ENCODE measurements at regions not wholly inside any gene's neighbourhood (a gene's known extent, or its start where the extent isn't known, plus 50 kb on each side); places are given as distances from the start of the nearest gene placed in this dataset.

DNA sequence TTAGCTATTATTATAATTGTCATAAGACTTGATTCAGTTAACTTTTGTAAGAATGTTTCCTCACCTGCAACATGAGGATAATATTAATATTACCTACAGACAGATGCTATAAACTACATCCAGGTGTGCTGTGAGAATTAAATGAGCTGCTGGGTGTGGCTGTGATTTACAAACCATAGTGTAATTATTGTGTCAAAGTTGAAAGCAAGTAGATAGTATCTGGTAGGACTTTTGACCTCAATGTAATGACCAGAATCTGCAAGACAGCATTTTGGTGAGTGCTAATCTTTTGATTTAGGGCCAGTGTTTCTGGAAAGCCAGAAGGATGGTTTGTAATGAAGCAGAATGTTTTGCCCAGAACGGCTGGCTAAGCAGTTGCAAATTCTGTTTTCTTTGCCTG lies 162.5 kb downstream of the TRMT11 start:
- no peak for DNase-seq (ENCODE audit: low spot score)

DNA sequence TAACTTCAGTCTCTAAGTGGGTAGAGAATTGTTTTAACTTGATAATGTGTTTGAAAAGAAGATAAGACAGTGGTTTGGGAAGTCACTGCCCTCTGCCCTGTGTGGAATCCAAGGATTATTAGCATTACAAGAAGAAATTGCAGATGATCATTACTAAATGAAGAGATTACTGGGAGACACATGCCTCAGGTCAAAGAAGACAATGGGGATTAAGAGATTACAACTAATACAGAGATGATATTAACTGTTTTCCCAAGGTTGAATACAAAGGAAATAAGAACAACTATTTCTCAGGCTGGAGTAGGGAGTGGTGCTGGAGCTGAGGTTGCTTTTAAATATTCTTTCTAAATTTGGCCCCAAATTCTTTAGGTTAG lies 166.0 kb downstream of the TRMT11 start:
- no peak for DNase-seq (ENCODE audit: low spot score)

DNA sequence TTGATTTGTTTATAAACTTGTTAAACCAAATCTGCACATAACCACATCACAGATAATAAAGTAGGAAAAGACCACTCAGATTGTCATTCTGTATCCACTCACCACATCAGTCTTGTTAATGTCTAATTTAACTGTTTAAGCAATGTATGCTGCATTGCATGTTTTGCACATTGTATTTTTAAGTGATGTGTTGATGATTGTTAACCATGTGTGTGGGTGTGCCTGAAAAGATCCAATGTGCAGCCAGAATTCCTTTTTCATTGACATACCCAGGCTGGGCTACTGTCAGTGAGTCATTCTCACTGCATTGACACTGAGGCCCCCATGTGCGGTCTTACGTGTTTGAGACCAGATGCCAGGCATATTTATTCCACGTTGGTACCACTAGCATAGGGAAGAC lies 167.3 kb downstream of the TRMT11 start:
- no peak for DNase-seq (ENCODE audit: low spot score)

DNA sequence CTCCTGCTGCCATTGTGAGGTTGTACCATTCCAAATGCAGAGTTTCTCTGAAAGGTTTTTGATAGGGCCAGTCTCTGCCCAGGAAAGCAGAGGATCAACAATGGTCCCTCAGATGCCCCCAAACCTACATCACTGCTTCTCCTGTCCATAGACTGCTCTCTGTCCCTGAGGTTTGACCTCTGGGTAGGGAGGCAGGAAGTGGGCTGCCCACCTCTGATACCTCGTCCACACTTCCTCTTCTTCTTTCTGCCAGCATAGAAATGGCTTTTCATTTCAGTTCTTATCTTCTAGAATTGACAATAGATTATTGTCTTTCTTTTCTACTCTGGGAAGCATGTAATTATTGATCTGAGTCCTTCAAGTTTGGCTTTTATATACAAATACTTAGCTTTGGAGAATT lies 170.6 kb downstream of the TRMT11 start:
- no peak for DNase-seq (ENCODE audit: low spot score)

DNA sequence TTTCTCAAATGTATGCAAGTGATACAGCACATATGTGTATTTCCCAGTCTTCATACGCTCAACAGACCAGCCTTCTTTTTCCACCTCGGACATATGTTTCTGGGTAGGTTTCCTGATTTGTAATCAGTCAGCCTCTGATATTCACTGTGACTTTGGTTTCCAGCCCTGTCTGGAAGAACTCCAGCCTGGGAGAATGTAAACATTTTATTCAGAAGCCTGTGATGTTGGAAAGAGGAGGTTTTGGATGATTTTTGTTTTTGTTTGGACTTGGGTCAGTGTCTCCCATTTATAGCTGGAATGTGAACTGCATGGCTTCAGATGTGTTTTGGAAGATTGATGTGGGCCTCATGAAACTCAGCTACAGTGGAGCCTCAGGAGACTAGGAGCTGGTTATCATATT lies 172.2 kb upstream of the CENPW start:
- DNase-seq (ENCODE audit: low spot score): no peak

DNA sequence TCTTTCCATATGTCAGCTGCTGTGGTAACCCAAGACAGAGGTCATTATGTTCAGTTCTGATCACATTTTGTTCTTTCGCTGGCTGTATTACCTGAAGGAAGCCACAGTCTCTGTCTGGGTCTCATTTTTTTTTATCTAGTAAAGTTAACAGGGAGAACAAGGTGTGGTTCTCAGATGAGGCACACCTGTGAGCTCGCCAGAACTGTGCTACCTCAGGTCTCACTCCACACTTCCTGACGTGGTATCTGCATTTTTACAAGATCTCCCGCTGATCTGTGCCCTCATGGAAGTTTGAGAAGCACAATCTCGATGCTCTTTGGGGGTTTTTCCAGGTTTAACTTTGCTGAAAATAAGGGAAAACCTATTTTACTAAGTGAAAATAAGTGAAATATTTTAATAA lies 169.5 kb upstream of the CENPW start:
- no peak for DNase-seq (ENCODE audit: low spot score)

DNA sequence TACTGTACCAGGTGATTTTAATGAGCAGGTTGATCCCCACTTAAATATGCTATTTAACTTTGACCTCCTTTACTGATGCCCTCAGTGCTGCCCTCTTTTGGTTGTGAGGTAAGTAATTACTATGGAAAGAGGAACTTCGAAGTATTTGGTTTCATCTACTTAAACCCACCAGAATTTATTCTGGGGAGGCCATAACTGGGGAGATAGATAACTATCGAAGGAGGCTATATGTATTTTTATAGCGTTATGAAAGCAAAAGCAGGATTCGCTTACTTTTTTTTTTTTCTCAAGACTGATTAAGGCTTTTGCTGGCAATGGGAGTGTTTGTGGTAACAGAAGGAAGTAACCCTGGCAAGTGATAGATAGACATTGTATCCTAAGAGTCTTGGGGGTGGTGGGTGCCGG lies 168.9 kb upstream of the CENPW start:
- peak; percentile 18 for DNase-seq (ENCODE audit: low spot score)

DNA sequence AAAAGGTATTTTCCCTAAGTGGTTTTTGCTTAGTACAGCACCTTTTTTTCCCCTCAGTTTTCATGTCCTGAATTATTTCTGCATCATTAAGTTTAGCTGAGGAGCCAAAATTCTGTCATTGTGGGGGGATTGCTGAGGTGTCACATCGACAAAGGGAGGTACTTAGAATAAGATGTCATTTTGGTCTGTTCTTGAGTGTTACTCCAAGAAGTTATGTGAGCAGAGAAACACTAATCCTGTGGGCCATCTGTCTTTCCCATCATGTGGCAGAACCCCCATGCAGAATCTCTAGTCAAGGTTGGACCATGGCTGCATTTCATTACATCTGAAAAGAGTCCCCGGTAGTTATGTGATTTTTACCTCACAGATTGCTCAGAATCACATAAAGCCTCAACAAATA lies 167.8 kb upstream of the CENPW start:
- DNase-seq (ENCODE audit: low spot score): no peak

DNA sequence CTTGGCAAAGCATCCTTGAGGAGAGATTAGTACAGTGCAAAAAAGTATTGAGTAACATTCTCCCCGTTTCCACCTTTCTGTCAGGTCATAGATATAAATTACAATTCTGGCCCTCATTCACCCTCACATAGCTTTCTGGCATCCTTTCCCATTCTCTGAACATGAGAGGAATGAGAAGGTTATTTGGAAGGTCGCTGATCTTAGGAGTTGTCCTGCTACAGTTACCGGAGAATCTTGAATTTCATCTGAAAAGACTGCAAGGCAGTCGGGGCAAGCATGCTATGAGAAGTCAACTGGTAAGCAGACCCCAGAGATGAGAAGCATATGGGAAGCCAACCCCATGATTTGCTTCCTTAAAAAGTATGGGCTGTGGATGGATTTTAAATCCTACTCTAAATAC lies 166.7 kb upstream of the CENPW start:
- DNase-seq (ENCODE audit: low spot score): no peak

DNA sequence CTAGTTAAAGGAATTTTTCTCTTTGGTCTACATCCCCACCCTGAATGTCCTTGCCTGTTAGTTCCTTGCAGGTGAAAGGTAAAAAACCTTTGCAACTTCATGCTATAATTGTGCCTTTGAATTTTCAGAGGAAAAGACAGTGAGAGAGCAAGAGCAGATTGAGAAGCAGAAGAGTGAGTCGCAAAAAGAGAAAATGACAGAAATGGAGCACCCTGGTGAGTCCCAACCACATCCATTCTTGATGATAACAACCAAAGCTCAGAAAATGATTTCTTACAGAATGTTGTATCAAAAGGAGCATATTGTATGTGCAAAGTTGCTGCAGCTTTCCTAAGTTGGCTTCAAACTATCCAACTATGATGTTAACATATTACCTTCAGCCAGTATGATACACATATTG lies 165.2 kb upstream of the CENPW start:
- DNase-seq (ENCODE audit: low spot score): no peak

DNA sequence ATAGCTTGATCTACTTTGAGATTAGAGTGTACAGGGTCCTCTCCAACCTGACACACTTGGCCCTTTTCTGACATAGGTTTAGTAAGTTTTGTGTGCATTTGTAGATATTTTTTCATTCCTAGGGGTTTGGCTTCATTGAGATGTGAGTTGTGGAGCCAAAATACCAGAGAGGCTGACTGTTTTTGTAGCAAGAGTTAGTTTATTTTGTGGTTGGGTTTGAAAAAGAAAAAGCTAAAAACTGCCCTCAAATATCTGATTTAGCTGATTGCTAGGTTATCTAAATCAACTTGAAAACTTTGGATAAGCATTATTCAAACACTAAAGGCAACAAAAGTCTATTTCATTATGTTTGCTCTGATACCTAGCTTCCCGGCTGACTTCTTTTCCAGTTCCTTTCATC lies 164.7 kb upstream of the CENPW start:
- DNase-seq (ENCODE audit: low spot score): no peak

DNA sequence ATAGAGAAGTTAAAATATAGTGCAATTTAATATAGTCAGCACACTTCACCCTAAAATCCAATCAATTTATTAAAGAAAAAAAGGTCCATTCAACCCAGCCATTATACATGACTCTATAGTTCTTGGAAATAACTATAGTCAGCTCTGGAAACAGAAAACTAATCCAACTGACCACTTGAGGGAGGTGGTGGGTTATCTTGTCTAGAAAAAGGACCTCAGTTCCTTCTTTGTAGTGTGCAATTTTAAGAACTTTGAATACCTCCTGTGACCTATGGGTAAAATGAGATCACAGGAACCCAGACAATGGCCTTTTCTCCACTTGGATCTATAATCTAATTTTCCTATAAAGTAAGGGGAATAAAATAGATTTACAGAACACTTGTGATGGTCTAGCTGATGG lies 163.6 kb upstream of the CENPW start:
- DNase-seq (ENCODE audit: low spot score): peak; percentile 22

DNA sequence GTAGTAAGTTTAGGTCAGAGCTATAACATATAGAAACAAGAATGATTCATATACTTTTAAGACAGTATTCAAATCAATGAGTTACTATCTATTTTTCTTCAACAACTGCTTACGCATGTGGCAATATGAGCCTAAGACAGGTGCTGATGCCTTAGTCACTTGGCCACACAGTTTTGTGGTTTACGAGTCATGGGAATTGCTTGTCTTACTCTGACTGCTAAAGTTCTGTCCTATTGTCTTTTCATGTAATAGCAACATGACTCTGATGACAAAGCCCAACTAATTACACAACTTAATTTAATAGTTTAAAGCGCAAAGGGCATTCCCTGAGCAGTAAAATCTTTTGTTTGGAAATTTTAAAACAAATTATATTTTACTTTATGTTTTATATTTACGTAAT lies 159.3 kb upstream of the CENPW start:
- DNase-seq (ENCODE audit: low spot score): peak; percentile 51

DNA sequence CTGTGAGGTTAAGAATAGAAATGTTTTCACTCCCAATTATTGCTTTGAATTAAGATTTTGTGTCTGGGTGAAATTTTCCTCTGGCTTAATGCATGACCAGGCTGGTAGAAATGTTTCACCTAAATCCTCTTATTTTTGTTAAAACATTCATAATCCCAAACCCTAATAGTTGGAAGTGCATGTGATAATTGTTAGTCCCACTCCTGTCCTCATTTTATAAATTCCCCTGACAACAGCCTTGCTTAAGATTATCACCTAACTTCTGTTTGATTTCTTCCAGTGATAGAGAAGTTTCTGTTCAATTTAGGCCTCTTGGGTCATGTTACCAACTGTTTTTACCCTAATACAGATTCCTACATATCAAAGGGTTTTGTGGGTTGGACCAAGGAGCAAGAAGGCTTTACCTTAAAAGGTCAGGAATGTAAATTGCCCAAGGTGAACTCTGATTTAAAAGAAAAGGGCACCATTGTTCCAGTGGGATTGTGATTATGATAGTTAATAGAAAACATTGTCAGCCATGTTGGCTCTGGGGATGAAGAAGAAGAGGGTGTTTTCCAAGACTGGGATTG lies 158.7 kb upstream of the CENPW start:
- DNase-seq (ENCODE audit: low spot score): no peak

DNA sequence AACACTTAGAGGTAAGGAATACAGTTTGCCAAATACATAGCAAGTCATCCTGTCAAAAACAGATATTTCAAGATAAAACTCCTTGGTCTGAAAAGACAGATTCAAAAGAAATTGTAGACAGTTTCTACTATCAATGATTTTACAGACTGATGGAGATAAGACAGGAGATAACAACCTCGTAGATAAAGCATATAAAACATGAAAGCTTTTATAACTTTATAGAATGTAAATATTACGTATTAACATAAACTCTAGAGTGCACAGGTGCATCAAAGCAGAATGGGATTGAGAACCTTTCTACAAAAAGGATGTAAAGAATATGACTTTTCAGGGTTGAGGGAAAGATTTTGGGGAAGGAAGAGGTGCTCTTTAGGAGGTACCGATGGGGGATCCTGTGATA lies 158.0 kb upstream of the CENPW start:
- no peak for DNase-seq (ENCODE audit: low spot score)

DNA sequence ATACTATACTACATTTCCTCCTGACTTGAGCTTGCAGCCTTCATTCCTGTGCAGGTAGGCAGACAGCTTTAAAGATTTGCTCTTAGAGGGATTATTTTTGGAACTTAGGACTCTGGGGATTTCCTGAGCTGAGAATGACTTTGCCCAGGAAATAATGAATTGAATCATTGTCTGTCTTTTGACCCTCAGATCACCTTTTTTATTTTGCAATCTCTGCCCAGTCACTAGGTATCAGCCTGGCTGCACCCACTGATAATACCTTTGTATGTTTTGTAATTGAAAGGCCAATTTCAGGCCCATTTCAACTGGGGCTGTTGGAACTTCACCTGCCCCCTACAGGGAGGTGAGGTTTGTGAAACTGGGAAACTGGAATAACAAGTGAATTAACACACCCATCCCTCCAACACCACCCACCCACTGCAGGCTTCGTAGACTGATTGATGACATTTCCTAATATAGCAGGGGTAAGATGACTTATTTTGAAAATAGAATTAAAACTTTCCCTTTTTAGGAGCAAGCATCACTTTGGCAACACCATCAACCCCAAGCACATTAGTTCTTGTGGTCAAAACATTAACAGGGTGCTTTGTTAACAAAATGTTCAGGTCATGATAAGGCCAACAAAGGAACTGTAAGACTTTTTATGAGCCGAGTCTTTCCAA lies 157.1 kb upstream of the CENPW start:
- no peak for DNase-seq (ENCODE audit: low spot score)

DNA sequence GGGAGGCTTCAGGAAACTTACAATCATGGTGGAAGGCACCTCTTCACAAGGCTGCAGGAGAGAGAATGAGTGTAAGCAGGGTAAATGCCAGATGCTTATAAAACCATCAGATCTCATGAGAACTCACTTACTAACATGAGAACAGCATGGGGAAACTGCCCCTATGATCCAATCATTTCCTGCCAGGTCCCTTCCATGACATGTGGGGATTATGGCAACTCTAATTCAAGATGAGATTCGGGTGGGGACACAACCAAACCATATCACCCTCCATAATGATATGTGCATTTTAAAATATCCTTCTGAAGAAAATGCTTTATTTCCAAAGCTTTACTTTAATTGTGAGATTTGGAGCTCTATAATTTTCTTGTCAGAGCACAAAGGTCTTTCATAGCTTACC lies 154.1 kb upstream of the CENPW start:
- DNase-seq (ENCODE audit: low spot score): no peak

DNA sequence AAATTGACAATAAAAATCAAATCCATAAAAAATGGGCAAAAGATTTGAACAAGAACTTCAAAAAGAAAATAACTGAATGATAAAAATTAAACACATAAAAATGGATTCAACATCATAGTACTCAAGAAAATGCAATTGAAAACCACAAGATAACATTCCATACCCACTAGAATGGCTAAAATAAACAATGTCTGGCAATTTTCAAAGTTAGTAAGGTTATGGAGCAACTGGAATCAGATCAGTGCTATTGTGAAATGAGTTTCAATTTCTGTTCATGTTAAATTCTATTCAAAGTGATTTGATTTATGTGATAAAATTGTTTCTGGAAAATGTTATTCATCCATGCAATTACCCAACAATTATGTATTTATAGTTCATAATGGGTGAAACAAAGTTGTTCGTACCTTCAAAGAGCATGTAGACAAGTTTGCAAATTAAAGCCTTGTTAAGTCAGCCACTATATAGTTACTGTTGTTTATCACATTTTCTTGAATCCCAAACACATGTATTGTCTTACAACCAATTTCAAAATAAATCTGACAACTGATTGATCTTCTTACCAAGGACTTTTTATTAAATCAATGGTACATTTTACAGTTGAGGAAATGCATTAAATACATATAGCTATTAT lies 151.5 kb upstream of the CENPW start:
- DNase-seq (ENCODE audit: low spot score): no peak

DNA sequence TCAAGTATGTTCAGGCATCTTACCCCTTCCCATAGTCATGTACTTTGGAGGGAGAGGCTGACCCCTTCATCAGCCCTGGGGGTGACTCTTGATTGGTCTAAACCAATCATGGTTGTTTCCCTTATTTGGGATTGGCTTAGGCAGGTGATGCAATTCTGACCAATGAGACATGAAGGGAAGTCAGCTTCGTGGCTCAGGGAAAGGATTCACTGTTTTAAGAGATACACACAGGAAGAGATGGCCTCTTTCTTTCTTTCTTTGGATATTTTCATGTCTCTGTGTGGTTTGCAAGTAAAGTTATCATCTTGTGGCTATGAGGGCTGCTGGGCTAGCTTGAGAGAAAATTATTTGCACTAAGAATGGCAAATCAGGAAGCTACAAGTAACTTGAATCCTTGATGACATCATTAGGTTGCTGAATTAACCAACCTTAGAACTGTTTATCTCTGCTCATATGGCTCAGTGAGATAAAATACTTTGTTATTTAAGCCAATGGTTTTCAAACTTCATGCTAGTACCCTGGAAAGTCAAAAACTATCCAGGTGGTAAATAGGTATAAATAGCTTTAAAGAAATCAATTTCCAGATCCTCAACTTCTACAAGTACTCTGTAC lies 144.2 kb upstream of the CENPW start:
- no peak for DNase-seq (ENCODE audit: low spot score)

DNA sequence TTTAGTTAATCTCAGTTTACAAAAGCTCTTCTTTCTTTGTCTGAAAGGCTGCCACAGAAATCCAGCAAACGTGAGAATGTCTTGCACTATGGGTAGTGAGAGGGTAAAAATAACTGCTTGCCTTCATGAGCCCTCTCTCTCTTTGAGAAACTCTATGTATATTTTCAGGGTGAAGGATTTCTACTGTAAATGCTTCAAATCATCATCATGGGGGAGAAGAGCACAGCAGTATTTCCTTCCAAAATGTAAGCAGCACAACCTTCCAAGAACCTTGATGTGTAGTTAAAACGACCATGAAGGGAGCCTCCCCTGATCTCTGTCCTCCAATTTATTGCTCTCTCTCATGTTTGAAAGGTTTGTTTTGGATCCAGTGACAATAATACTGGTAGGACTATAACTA lies 141.3 kb upstream of the CENPW start:
- DNase-seq (ENCODE audit: low spot score): no peak

DNA sequence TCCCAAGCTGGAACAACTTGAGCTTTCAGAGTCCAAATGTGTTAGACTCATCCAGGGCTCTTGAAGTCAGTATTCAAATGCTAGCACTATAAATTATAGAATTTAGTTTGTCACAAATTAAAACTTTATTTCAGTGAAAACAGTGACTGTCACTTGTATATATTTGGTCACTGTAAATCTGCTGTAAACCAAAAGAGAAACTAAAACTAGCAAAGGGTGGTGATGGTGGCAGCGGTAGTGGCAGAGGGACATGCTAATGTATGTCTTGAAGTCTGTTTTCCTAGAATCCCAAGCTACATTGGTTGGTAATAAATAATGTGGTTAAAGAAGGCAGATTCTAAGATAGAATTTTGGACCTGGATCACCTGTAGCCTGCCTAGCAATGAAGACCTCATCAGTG lies 140.4 kb upstream of the CENPW start:
- no peak for DNase-seq (ENCODE audit: low spot score)

DNA sequence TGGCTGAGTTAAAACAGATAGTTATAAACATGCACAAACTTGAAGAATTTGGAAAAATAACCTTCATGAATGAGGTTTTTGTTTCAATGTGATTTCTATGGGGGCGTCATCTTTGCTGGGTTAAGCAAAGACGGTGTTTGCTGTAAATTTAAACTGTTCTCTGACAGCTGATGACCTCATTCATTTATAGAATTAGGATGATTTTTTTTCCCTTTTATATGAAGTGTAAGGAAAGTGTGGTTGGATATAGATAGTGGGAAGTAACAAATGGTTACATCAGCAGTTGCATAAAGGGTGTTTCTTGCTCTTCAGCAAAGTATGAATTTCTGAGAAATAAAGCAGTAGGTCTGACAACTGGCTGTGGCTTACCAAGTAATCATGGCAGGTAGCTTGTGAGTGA lies 137.2 kb upstream of the CENPW start:
- DNase-seq (ENCODE audit: low spot score): no peak

DNA sequence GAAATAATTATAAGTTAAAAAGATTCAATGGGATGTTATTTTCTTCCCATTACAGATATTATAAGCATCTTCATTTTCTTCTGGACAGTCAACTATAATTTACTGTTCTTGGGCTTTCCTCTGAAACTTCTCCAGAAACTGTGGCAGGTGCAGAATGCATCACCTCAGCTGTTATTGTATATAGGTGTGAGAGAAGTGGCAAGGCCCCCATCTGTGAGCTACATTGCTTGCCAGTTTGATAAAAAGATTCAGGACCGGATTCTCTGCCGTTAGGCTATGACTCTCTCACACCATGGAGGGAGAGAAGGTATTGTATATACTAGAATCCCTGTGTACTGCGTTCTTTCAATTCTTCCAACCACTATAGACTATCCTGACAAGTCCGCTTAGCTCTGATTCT lies 135.8 kb upstream of the CENPW start:
- DNase-seq (ENCODE audit: low spot score): no peak

DNA sequence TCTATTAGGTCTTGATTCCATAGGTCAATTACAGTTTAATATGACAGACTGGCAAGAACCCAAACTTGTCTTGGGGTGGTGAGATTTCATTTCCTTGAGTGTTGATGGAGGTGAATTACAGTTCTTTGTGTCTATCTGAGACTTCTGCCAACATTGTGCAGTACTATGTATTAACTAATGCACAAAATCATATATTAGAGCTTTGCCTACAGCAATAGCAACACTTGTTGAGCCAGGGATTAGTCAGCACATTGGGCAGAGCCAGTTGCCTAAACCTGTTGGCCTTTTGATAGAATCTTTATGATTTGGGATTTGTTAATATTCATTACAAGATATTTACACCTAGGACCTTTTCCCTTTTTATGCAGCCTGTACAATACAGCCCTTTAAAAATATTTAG lies 135.3 kb upstream of the CENPW start:
- no peak for DNase-seq (ENCODE audit: low spot score)

Data from kidney capillary endothelial cell (primary cell).